NCI-H2107 treated with DMSO at 0.1 percent for 48 hours (cell line): ENCODE measurements at regions not wholly inside any gene's neighbourhood (a gene's known extent, or its start where the extent isn't known, plus 50 kb on each side); places are given as distances from the start of the nearest gene placed in this dataset.
A peak's percentile ranks its signal among the peaks of the same experiment; 100 is the strongest.

Experiments
- DNase-seq: peaks from one replicate; lab custom pipeline; 2025; ENCODE audit not compliant: unreplicated experiment; lab: John Stamatoyannopoulos, UW

GRCh38 chr15:53401503-53401902 lies 358.0 kb downstream of the WDR72 start:
- DNase-seq, result no peak

- no peak for DNase-seq
Observed at GRCh38 chr15:53400986-53401385, 358.5 kb downstream of the WDR72 start.

- DNase-seq, result no peak
Observed at GRCh38 chr15:53397041-53397616, 362.3 kb downstream of the WDR72 start.

GRCh38 chr15:53395871-53396270 lies 363.6 kb downstream of the WDR72 start:
- DNase-seq, result no peak

GRCh38 chr15:53390549-53390948 lies 368.9 kb downstream of the WDR72 start:
- DNase-seq, result no peak

- no peak for DNase-seq
Observed at GRCh38 chr15:53389271-53390037, 370.0 kb downstream of the WDR72 start.

GRCh38 chr15:53384417-53384816 lies 375.0 kb downstream of the WDR72 start:
- no peak for DNase-seq

GRCh38 chr15:53378096-53378800 lies 381.2 kb downstream of the WDR72 start:
- peak; percentile 15 for DNase-seq

- no peak for DNase-seq
Observed at GRCh38 chr15:53367740-53368139, 391.7 kb downstream of the WDR72 start.

- no peak for DNase-seq
Observed at GRCh38 chr15:53360881-53361280, 398.6 kb downstream of the WDR72 start.

- DNase-seq, result no peak
Observed at GRCh38 chr15:53359038-53359437, 400.4 kb downstream of the WDR72 start.

- no peak for DNase-seq
Observed at GRCh38 chr15:53354874-53355273, 404.6 kb downstream of the WDR72 start.

- no peak for DNase-seq
Observed at GRCh38 chr15:53351373-53351772, 408.1 kb downstream of the WDR72 start.

- no peak for DNase-seq
Observed at GRCh38 chr15:53346583-53346982, 412.9 kb downstream of the WDR72 start.

GRCh38 chr15:53331328-53332190 lies 427.9 kb downstream of the WDR72 start:
- peak; percentile 6 for DNase-seq

- no peak for DNase-seq
Observed at GRCh38 chr15:53328341-53328740, 431.1 kb downstream of the WDR72 start.

GRCh38 chr15:53324061-53324460 lies 435.4 kb downstream of the WDR72 start:
- no peak for DNase-seq

GRCh38 chr15:53323191-53323590 lies 436.3 kb downstream of the WDR72 start:
- no peak for DNase-seq

GRCh38 chr15:53320816-53321215 lies 438.6 kb downstream of the WDR72 start:
- no peak for DNase-seq

- DNase-seq, result no peak
Observed at GRCh38 chr15:53312707-53313106, 446.8 kb downstream of the WDR72 start.

GRCh38 chr15:53310709-53311108 lies 448.8 kb downstream of the WDR72 start:
- DNase-seq, result no peak
